Spleen (tissue), 11 donors: ENCODE measurements at regions not wholly inside any gene's neighbourhood (a gene's known extent, or its start where the extent isn't known, plus 50 kb on each side); places are given as distances from the start of the nearest gene placed in this dataset.
"Not testable (repeated sequence)": the region's sequence is repeated elsewhere in the genome, so short reads cannot be mapped to it uniquely, and the experiment has no call there.

Source experiments
- DNase-seq: peaks from one replicate; pipeline ENCODE4 v3.0.0-alpha.2; 2020
- H3K27ac ChIP-seq, 8 donors: fragments of 200-600 bp; sonication (generic) in 7 of 8; 1 replicate in 4 of 8; 2 replicates in 4 of 8; pipeline versions ENCODE4 v1.5.0 to v1.8.0; 2016 to 2021; ENCODE audit warnings: inconsistent platforms in 4 of 8, mild to moderate bottlenecking in 4 of 8, moderate library complexity in 1 of 8
- H3K27me3 ChIP-seq, 7 donors: fragments of 200-600 bp; sonication (generic) in 6 of 7; replicated peaks in 1 of 7; 1 replicate in 4 of 7; 2 replicates in 3 of 7; pipeline versions ENCODE4 v1.5.0 to v1.8.0; 2016 to 2021; ENCODE audit warnings: inconsistent platforms in 3 of 7, mild to moderate bottlenecking in 1 of 7
- H3K36me3 ChIP-seq, 6 donors: fragments of 200-600 bp; sonication (generic) in 5 of 6; 1 replicate in 4 of 6; 2 replicates in 2 of 6; pipeline versions ENCODE4 v1.5.0 to v1.8.0; 2016 to 2021; ENCODE audit warnings: inconsistent platforms in 2 of 6
- H3K4me1 ChIP-seq, 6 donors: fragments of 200-600 bp; sonication (generic) in 5 of 6; 1 replicate in 3 of 6; 2 replicates in 3 of 6; pipeline versions ENCODE4 v1.5.0 to v1.8.0; 2016 to 2021; ENCODE audit warnings: inconsistent platforms in 3 of 6
- H3K4me3 ChIP-seq, 8 donors: fragments of 200-600 bp; sonication (generic) in 7 of 8; 1 replicate in 4 of 8; 2 replicates in 4 of 8; pipeline versions ENCODE4 v1.5.0 to v1.8.0; 2016 to 2021; ENCODE audit warnings: inconsistent platforms in 4 of 8, mild to moderate bottlenecking in 4 of 8, moderate library complexity in 2 of 8
- H3K9me3 ChIP-seq, 8 donors: fragments of 200-600 bp; sonication (generic) in 7 of 8; 1 replicate in 4 of 8; 2 replicates in 4 of 8; pipeline versions ENCODE4 v1.5.0 to v1.8.0; 2016 to 2021; ENCODE audit warnings: inconsistent platforms in 4 of 8
- CTCF ChIP-seq, 11 experiments: fragments of 200-600 bp in 7 of 11; fragments of 450-650 bp in 4 of 11; sonication (generic) in 4 of 11; IDR thresholded peaks in 8 of 11; conservative IDR thresholded peaks in 3 of 11; 1 replicate in 7 of 11; 2 replicates in 4 of 11; pipeline versions ENCODE4 v1.4.0 to v1.8.0; 2016 to 2021; ENCODE audit warnings: antibody characterized with exemption in 11 of 11, inconsistent platforms in 4 of 11, mild to moderate bottlenecking in 1 of 11
- POLR2A ChIP-seq, 3 donors: fragments of 450-650 bp; IDR thresholded peaks; one replicate each; pipeline ENCODE4 v1.5.1; 2017; ENCODE audit warnings: antibody characterized with exemption in 3 of 3, mild to moderate bottlenecking in 1 of 3
- POLR2AphosphoS5 ChIP-seq, 3 donors: sonication (generic); formaldehyde crosslinking; IDR thresholded peaks; one replicate each; pipeline ENCODE4 v1.5.1; 2017; ENCODE audit warnings: antibody characterized with exemption in 3 of 3
- WGBS, 5 donors: extraction: QIAGEN DNeasy Blood & Tissue Kit in 3 of 5; methylation state at CpG; one replicate each; pipeline versions ENCODE4 v1.1.5 to v1.1.7; 2013 to 2018; 5-methylcytosine and 5-hydroxymethylcytosine counted together
- intact Hi-C: fragments of 100-400 bp; cut with DNase I; formaldehyde crosslinking; loops from one replicate; pipeline ENCODE4 v1.15.0; 2023; ENCODE audit warnings: low total_unique reads
- donor health status: healthy with polysubstance abuse.
- donor health status: DM: no; HTN: no; CAD: no; lungs with moderate emphysema.
- donor health status: DM: no; HTN: no; CAD: no.
- donor health status: Bipolar disorder and iron deficiency.
- donor health status: healthy.
- donor health status: DM: no; HTN: no; CAD: no.
- donor health status: DM: yes; HTN: yes; CAD: no.

DNA sequence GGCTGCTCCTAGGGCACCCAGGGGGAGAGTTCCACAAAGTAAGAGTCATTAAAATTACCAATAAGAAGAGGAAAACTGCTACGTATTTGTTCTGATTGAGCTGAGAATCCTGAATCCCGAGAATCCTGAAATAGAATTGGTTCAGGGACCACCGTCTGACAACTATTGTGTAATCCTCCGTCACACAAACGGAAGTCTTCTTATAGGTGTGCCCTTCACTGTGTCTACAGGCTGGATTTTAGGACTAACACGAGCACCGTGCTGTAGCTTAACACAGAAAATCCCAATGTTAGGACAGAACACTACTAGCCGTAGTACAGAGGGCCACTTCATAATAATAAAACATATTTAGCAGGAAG is 50.6 kb upstream of the RNF182 start:
- H3K36me3 ChIP-seq, result no peaks in the 10 kb centered on the region
- 74 to 86% (median 77%) methylated on average over 8 of the region's 8 CpGs for WGBS, 5 donors
- H3K4me3 ChIP-seq, result peak overlapping the region; percentile 12 to 69 (median 38)
- no peak overlapping the region for H3K27ac ChIP-seq
- peaks cover 0 to 13% (median 10%) of the 10 kb centered on the region in 8 donors for H3K9me3 ChIP-seq
- H3K27me3 ChIP-seq, result peaks cover 0 to 8% (median 0%) of the 10 kb centered on the region in 7 donors
- DNase-seq, result no peak
- intact Hi-C loops, result no loop called here
- peaks cover 4 to 24% (median 13%) of the 10 kb centered on the region in 6 donors for H3K4me1 ChIP-seq
- TF ChIP-seq CTCF (IDR thresholded peaks at IDR 0.05 in 8 of 11, conservative IDR thresholded peaks at IDR 0.05 in 3 of 11) (no peak), POLR2A (IDR thresholded peaks at IDR 0.05) (no peak), POLR2AphosphoS5 (IDR thresholded peaks at IDR 0.05) (no peak)

DNA sequence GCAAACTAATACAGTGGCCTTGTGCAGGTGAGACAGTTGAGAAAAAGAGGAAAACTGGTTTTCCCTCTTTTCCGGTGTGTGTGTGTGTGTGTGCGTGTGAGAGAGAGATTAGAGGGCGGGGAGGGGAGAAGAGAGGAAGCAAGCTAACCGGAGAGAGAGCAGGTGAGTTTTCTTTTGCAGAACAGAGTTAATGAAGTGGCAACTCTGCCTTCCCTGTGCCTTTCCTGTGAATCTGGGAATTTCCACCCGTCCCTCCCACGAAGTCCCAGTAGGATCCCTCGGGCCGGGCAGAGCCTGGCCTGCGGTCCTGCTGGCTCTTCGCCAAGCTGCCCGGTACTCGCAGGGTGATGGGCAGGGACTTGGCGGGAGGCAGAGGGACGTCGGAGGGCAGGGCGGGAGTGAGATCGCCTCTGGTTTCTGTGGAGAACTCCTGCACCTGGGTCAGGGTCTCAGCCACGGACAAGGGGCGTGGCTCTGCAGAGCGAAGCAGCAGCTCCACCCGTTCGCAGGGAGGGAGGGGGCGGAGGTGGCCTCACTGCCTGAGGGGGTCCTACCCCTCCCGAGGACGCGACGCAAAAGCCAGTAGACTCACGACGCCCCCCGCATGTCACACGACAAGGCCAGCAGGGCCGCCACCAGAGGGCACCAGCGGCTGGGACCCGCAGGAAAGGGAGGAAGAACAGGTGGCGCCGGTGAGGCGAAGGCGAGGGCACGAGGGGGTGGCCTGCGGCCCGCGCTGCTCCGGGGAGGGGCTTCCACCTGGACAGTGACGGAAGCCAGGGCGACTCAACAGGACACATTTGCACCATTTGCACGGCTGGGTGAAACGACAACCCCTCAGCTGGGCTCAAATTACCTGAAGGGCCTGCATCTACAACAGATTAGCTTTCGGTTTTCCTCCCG is 51.2 kb upstream of the RNF182 start:
- peak; percentile 93 for DNase-seq
- WGBS, 5 donors, result 6 to 11% (median 7%) methylated on average over 34 to 49 of the region's 49 CpGs
- Histone ChIP-seq H3K27me3 (peaks cover 0 to 8% (median 0%) of the 10 kb centered on the region in 7 donors), H3K36me3 (no peaks in the 10 kb centered on the region), H3K9me3 (peaks cover 0 to 11% (median 8%) of the 10 kb centered on the region in 8 donors), H3K27ac (no peak overlapping the region), H3K4me3 (peak overlapping the region; percentile 12 to 69 (median 38)), H3K4me1 (peaks cover 4 to 24% (median 13%) of the 10 kb centered on the region in 6 donors)
- TF ChIP-seq POLR2AphosphoS5 (IDR thresholded peaks at IDR 0.05) (peak; percentile 18 to 68 (median 60)), POLR2A (IDR thresholded peaks at IDR 0.05) (no peak), CTCF (IDR thresholded peaks at IDR 0.05 in 8 of 11, conservative IDR thresholded peaks at IDR 0.05 in 3 of 11) (peak in 10 of 11 experiments; percentile 39 to 78 (median 66))
- intact Hi-C loops, result no loop called here

- no peak overlapping the region for H3K4me3 ChIP-seq
- 48 to 77% (median 54%) methylated on average over 2 of the region's 2 CpGs for WGBS, 5 donors
- no peak for DNase-seq
- TF ChIP-seq POLR2AphosphoS5 (IDR thresholded peaks at IDR 0.05) (no peak), POLR2A (IDR thresholded peaks at IDR 0.05) (no peak)
- intact Hi-C loops, result no loop called here
- H3K36me3 ChIP-seq, result no peaks in the 10 kb centered on the region
- H3K9me3 ChIP-seq, result peaks cover 0 to 2% (median 0%) of the 10 kb centered on the region in 8 donors
- no peak overlapping the region for H3K27ac ChIP-seq
- H3K4me1 ChIP-seq, result peaks cover 4 to 24% (median 13%) of the 10 kb centered on the region in 6 donors
- H3K27me3 ChIP-seq, result peaks cover 0 to 12% (median 0%) of the 10 kb centered on the region in 7 donors
These were observed 52.1 kb upstream of the RNF182 start for GRCh38 chr6:13872681-13873080.

DNA sequence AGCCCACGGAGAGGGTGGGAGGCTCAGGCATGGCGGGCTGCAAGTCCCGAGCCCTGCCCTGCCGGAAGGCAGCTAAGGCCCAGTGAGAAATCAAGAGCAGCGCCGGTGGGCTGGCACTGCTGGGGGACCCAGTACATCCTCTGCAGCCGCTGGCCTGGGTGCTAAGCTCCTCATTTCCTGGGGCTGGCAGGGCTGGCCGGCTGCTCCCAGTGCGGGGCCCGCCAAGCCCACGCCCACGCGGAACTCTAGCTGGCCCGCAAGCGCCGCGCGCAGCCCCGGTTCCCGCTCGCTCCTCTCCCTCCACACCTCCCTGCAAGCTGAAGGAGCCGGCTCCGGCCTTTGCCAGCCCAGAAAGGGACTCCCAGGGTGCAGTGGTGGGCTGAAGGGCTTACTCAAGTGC is 52.7 kb upstream of the RNF182 start:
- Histone ChIP-seq H3K27me3 (peaks cover 0 to 12% (median 0%) of the 10 kb centered on the region in 7 donors), H3K4me1 (peaks cover 4 to 24% (median 13%) of the 10 kb centered on the region in 6 donors)
- H3K36me3 ChIP-seq, H3K4me3 ChIP-seq, H3K27ac ChIP-seq, intact Hi-C loops, H3K9me3 ChIP-seq: not testable (repeated sequence)
- 95 to 100% (median 96%) methylated on average over 10 to 23 of the region's 23 CpGs for WGBS, 5 donors
- peak; percentile 75 for DNase-seq

DNA sequence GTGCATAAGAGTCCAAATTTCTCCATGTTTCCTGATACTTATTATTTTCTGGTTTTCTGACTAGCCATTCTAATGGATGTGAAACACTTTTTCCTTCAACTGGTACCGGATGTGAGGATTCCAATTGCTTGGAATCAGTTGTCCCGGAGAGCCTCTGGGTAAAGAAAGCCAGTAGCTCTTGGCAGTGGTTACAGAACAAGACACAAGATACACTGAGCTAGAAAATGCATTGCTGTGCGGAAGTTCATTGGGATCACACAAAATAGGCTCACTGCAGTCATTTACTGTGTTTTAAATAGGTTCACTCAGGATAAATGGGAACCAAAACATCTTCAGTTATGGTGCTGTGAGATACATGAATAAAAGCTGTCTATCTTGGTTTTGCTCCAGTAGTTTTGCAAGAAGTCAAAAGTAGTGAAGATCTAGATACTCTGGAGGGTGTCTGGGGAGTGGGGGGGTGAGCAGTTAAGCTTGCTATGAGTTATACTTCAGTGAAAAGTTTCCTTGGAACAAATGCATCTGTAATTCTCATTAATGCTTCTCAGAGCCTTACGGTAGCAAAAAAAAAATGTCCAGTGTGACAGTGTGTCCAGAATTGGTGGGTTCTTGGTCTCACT is 54.4 kb upstream of the RNF182 start:
- Histone ChIP-seq H3K4me3 (no peak overlapping the region), H3K27ac (no peak overlapping the region), H3K36me3 (no peaks in the 10 kb centered on the region), H3K27me3 (peaks cover 0 to 19% (median 0%) of the 10 kb centered on the region in 7 donors), H3K4me1 (peaks cover 4 to 24% (median 13%) of the 10 kb centered on the region in 6 donors), H3K9me3 (no peaks in the 10 kb centered on the region)
- TF ChIP-seq POLR2A (IDR thresholded peaks at IDR 0.05) (no peak), CTCF (IDR thresholded peaks at IDR 0.05 in 8 of 11, conservative IDR thresholded peaks at IDR 0.05 in 3 of 11) (no peak), POLR2AphosphoS5 (IDR thresholded peaks at IDR 0.05) (no peak)
- WGBS, 5 donors, result 66 to 95% (median 93%) methylated on average over 4 of the region's 4 CpGs
- intact Hi-C loops, result no loop called here
- no peak for DNase-seq
